Astrocyte (in vitro differentiated cells and primary cell): ENCODE measurements at regions not wholly inside any gene's neighbourhood (a gene's known extent, or its start where the extent isn't known, plus 50 kb on each side); places are given as distances from the start of the nearest gene placed in this dataset.

Experiments used
- DNase-seq: peaks from one replicate; pipeline ENCODE4 v3.0.0-alpha.2; 2010; ENCODE audit warnings: low read depth
- FAIRE-seq: peaks from 2 replicates; lab custom pipeline; 2011; peaks lifted over from hg19 to GRCh38; lab: Jason Lieb, UNC
- H2AFZ ChIP-seq: 2 replicates; pipeline ENCODE4 v1.6.0; 2012; ENCODE audit warnings: low read depth, low read length, inconsistent platforms
- H3K27ac ChIP-seq: 2 replicates; pipeline ENCODE4 v1.5.1; 2011; ENCODE audit warnings: low read depth, low read length, inconsistent platforms
- H3K27me3 ChIP-seq: 2 replicates; pipeline ENCODE4 v1.6.0; 2011; ENCODE audit warnings: low read length, inconsistent platforms; ENCODE audit not compliant: insufficient read depth
- H3K36me3 ChIP-seq: 2 replicates; pipeline ENCODE4 v1.5.1; 2011; ENCODE audit warnings: low read length, inconsistent platforms; ENCODE audit not compliant: insufficient read depth
- H3K4me1 ChIP-seq: 2 replicates; pipeline ENCODE4 v1.5.1; 2011; ENCODE audit warnings: low read length, inconsistent platforms; ENCODE audit not compliant: insufficient read depth
- H3K4me2 ChIP-seq: 2 replicates; pipeline ENCODE4 v1.6.0; 2012; ENCODE audit warnings: low read length, inconsistent platforms
- H3K4me3 ChIP-seq: 2 replicates; pipeline ENCODE4 v1.5.1; 2011; ENCODE audit warnings: low read depth, mild to moderate bottlenecking, low read length, inconsistent platforms; ENCODE audit not compliant: insufficient read depth
- H3K79me2 ChIP-seq: 2 replicates; pipeline ENCODE4 v1.6.0; 2012; ENCODE audit warnings: mild to moderate bottlenecking, low read length, inconsistent platforms; ENCODE audit not compliant: insufficient read depth
- H3K9ac ChIP-seq: 2 replicates; pipeline ENCODE4 v1.6.0; 2012; ENCODE audit warnings: mild to moderate bottlenecking, low read length, inconsistent platforms
- H3K9me3 ChIP-seq: 2 replicates; pipeline ENCODE4 v1.5.1; 2012; ENCODE audit warnings: low read depth, mild to moderate bottlenecking, low read length, inconsistent platforms; ENCODE audit not compliant: insufficient read depth
- H4K20me1 ChIP-seq: 2 replicates; pipeline ENCODE4 v1.6.0; 2012; ENCODE audit warnings: low read length, inconsistent platforms; ENCODE audit not compliant: insufficient read depth
- H3K27ac Mint-ChIP-seq: one replicate; pipeline ENCODE4 v1.8.0; 2021; ENCODE audit warnings: mild to moderate bottlenecking, mixed read lengths; ENCODE audit not compliant: unreplicated experiment
- H3K27me3 Mint-ChIP-seq: one replicate; pipeline ENCODE4 v1.8.0; 2021; ENCODE audit warnings: low read depth, mixed read lengths; ENCODE audit not compliant: unreplicated experiment
- H3K36me3 Mint-ChIP-seq: one replicate; pipeline ENCODE4 v1.8.0; 2021; ENCODE audit warnings: low read depth, mixed read lengths; ENCODE audit not compliant: unreplicated experiment
- H3K4me1 Mint-ChIP-seq: one replicate; pipeline ENCODE4 v1.8.0; 2021; ENCODE audit warnings: low read depth, mixed read lengths; ENCODE audit not compliant: unreplicated experiment
- H3K4me3 Mint-ChIP-seq: one replicate; pipeline ENCODE4 v1.8.0; 2021; ENCODE audit warnings: mild to moderate bottlenecking, moderate library complexity, mixed read lengths; ENCODE audit not compliant: unreplicated experiment
- H3K9me3 Mint-ChIP-seq: one replicate; pipeline ENCODE4 v1.8.0; 2021; ENCODE audit warnings: mild to moderate bottlenecking, mixed read lengths; ENCODE audit not compliant: unreplicated experiment
- CTCF ChIP-seq: IDR thresholded peaks from 2 replicates; pipeline ENCODE4 v1.5.1; 2011; ENCODE audit warnings: low read depth, mild to moderate bottlenecking, inconsistent platforms, low read length, moderate library complexity; ENCODE audit not compliant: insufficient read depth
- EZH2 ChIP-seq: IDR thresholded peaks from 2 replicates; pipeline ENCODE4 v1.6.1; 2012; ENCODE audit warnings: mild to moderate bottlenecking, low read length, inconsistent platforms; ENCODE audit not compliant: insufficient read depth

GRCh38 chr1:112058815-112059450 is 69.5 kb upstream of the KCND3 start:
- no peak overlapping the region for H3K4me2 ChIP-seq
- H3K27ac ChIP-seq = no peak overlapping the region
- no peaks in the 10 kb centered on the region for H3K27me3 ChIP-seq
- H3K4me1 ChIP-seq = no peaks in the 10 kb centered on the region
- H4K20me1 ChIP-seq = no peaks in the 10 kb centered on the region
- no peak overlapping the region for H2AFZ ChIP-seq
- no peaks in the 10 kb centered on the region for H3K9me3 ChIP-seq
- H3K4me3 ChIP-seq = no peak overlapping the region
- no peak for TF ChIP-seq CTCF
- no peak for TF ChIP-seq EZH2
- H3K79me2 ChIP-seq = no peaks in the 10 kb centered on the region
- no peak for FAIRE-seq
- DNase-seq = no peak
- H3K27ac Mint-ChIP-seq = no peak overlapping the region
- no peak overlapping the region for H3K4me3 Mint-ChIP-seq
- H3K4me1 Mint-ChIP-seq = peaks cover 2% of the 10 kb centered on the region
- H3K9me3 Mint-ChIP-seq = no peaks in the 10 kb centered on the region
- no peaks in the 10 kb centered on the region for H3K36me3 ChIP-seq
- H3K27me3 Mint-ChIP-seq = peaks cover 14% of the 10 kb centered on the region
- no peak overlapping the region for H3K9ac ChIP-seq
- peaks cover 1% of the 10 kb centered on the region for H3K36me3 Mint-ChIP-seq

DNA sequence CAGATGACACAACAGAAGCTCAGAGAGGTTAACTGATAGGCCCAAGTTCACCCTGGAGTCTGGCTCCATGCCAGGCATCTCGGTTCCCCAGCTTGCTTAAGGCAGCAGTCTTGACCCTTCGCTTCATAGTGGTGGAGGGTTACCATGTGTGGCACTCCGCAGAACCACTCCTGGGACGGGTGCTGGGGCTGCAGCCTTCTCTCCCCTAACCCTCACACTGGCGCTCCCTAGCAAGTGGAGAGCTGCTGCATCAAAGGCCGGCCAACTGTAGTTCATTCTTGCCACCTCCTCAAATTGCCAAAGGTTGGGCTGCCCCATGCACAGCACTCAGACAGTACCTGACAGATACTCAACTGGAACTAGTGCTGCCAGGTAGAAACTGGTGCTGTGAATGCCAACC is 70.2 kb upstream of the KCND3 start:
- DNase-seq (no peak), FAIRE-seq (no peak)
- Histone ChIP-seq H3K4me3 (no peak overlapping the region), H3K9me3 (no peaks in the 10 kb centered on the region), H4K20me1 (no peaks in the 10 kb centered on the region), H3K79me2 (no peaks in the 10 kb centered on the region), H3K36me3 (no peaks in the 10 kb centered on the region), H3K9ac (no peak overlapping the region), H3K4me2 (no peak overlapping the region), H3K27ac (no peak overlapping the region), H2AFZ (no peak overlapping the region), H3K27me3 (no peaks in the 10 kb centered on the region), H3K4me1 (no peaks in the 10 kb centered on the region)
- Mint-ChIP-seq H3K9me3 (no peaks in the 10 kb centered on the region), H3K4me3 (no peak overlapping the region), H3K27me3 (peaks cover 14% of the 10 kb centered on the region), H3K4me1 (peaks cover 2% of the 10 kb centered on the region), H3K27ac (no peak overlapping the region), H3K36me3 (peaks cover 1% of the 10 kb centered on the region)
- TF ChIP-seq CTCF = no peak
- TF ChIP-seq EZH2 = no peak

- Histone ChIP-seq H3K9me3 (no peaks in the 10 kb centered on the region), H3K79me2 (no peaks in the 10 kb centered on the region), H3K27ac (no peak overlapping the region), H3K4me1 (no peaks in the 10 kb centered on the region), H4K20me1 (no peaks in the 10 kb centered on the region), H3K4me2 (no peak overlapping the region), H3K9ac (no peak overlapping the region), H3K36me3 (no peaks in the 10 kb centered on the region), H3K27me3 (no peaks in the 10 kb centered on the region), H3K4me3 (no peak overlapping the region), H2AFZ (no peak overlapping the region)
- no peak overlapping the region for H3K27ac Mint-ChIP-seq
- H3K9me3 Mint-ChIP-seq = no peaks in the 10 kb centered on the region
- H3K4me1 Mint-ChIP-seq = peaks cover 2% of the 10 kb centered on the region
- peaks cover 1% of the 10 kb centered on the region for H3K36me3 Mint-ChIP-seq
- DNase-seq = no peak
- H3K27me3 Mint-ChIP-seq = peaks cover 14% of the 10 kb centered on the region
- no peak for FAIRE-seq
- TF ChIP-seq CTCF (no peak), EZH2 (no peak)
- no peak overlapping the region for H3K4me3 Mint-ChIP-seq
Observed at GRCh38 chr1:112060261-112060660, 70.8 kb upstream of the KCND3 start.
